HG02943 (cell line): ENCODE measurements at regions not wholly inside any gene's neighbourhood (a gene's known extent, or its start where the extent isn't known, plus 50 kb on each side); places are given as distances from the start of the nearest gene placed in this dataset.

Experiments
- ATAC-seq: cut with Tn5 transposase; IDR thresholded peaks from one replicate; pipeline ENCODE4 v1.9.1; 2021; ENCODE audit warnings: mild to moderate bottlenecking, low read depth, moderate library complexity; ENCODE audit not compliant: unreplicated experiment

GRCh38 chr13:50188696-50189095 is 173.5 kb downstream of the KCNRG start:
- ATAC-seq: no peak

- no peak for ATAC-seq
Observed at GRCh38 chr13:50189450-50189849, 174.2 kb downstream of the KCNRG start.

- ATAC-seq: no peak
Observed at GRCh38 chr13:50191004-50191403, 175.8 kb downstream of the KCNRG start.

- no peak for ATAC-seq
Observed at GRCh38 chr13:50192272-50192813, 177.1 kb downstream of the KCNRG start.

GRCh38 chr13:50195045-50195444 is 179.8 kb downstream of the KCNRG start:
- no peak for ATAC-seq

GRCh38 chr13:50196118-50196517 is 180.9 kb downstream of the KCNRG start:
- no peak for ATAC-seq

- ATAC-seq: no peak
Observed at GRCh38 chr13:50197705-50198104, 182.5 kb downstream of the KCNRG start.

- no peak for ATAC-seq
Observed at GRCh38 chr13:50198508-50198907, 183.3 kb downstream of the KCNRG start.

- no peak for ATAC-seq
Observed at GRCh38 chr13:50200569-50200968, 185.3 kb downstream of the KCNRG start.

GRCh38 chr13:50200988-50201387 is 185.7 kb downstream of the KCNRG start:
- ATAC-seq: no peak

- ATAC-seq: no peak
Observed at GRCh38 chr13:50202485-50202884, 187.2 kb downstream of the KCNRG start.

- no peak for ATAC-seq
Observed at GRCh38 chr13:50203256-50203941, 188.2 kb downstream of the KCNRG start.

- no peak for ATAC-seq
Observed at GRCh38 chr13:50205581-50205980, 190.3 kb downstream of the KCNRG start.

- no peak for ATAC-seq
Observed at GRCh38 chr13:50208826-50209335, 193.6 kb downstream of the KCNRG start.

GRCh38 chr13:50209631-50210030 is 194.4 kb downstream of the KCNRG start:
- ATAC-seq: no peak

- ATAC-seq: no peak
Observed at GRCh38 chr13:50213526-50213925, 198.3 kb downstream of the KCNRG start.

GRCh38 chr13:50214514-50214913 is 199.3 kb downstream of the KCNRG start:
- no peak for ATAC-seq

GRCh38 chr13:50215399-50215798 is 200.2 kb downstream of the KCNRG start:
- no peak for ATAC-seq

GRCh38 chr13:50219743-50220142 is 204.5 kb downstream of the KCNRG start:
- no peak for ATAC-seq

- ATAC-seq: no peak
Observed at GRCh38 chr13:50220938-50221337, 205.7 kb downstream of the KCNRG start.

GRCh38 chr13:50222569-50223332 is 207.5 kb downstream of the KCNRG start:
- no peak for ATAC-seq

- no peak for ATAC-seq
Observed at GRCh38 chr13:50224534-50224933, 209.3 kb downstream of the KCNRG start.
